HepG2 (cell line): ENCODE measurements at regions not wholly inside any gene's neighbourhood (a gene's known extent, or its start where the extent isn't known, plus 50 kb on each side); places are given as distances from the start of the nearest gene placed in this dataset.

Experiments
- EZH2 ChIP-seq: conservative IDR thresholded peaks from 2 replicates; pipeline ENCODE4 v1.6.1; 2012; ENCODE audit warnings: mild to moderate bottlenecking, low read depth, low read length, moderate library complexity
- FOXM1 ChIP-seq: sonication (generic); formaldehyde crosslinking; IDR thresholded peaks from 2 replicates; pipeline ENCODE4 v1.5.0; 2020; ENCODE audit warnings: missing genetic modification reagents
- PBX3 ChIP-seq: sonication (generic); formaldehyde crosslinking; IDR thresholded peaks from 2 replicates; pipeline ENCODE4 v1.8.1; 2023; ENCODE audit warnings: missing genetic modification reagents, inconsistent platforms, borderline replicate concordance
- PRDM4 ChIP-seq: sonication (generic); formaldehyde crosslinking; IDR thresholded peaks from 2 replicates; pipeline ENCODE4 v1.9.0; 2021; ENCODE audit warnings: missing genetic modification reagents, borderline replicate concordance
- REST ChIP-seq, 2 experiments: IDR thresholded peaks; 2 replicates each; pipeline ENCODE4 v1.6.1; 2011 to 2012; ENCODE audit warnings: low read length in 2 of 2, borderline replicate concordance in 1 of 2, low read depth in 1 of 2, mild to moderate bottlenecking in 1 of 2, moderate library complexity in 1 of 2
- ZBTB33 ChIP-seq: sonication (generic); formaldehyde crosslinking; IDR thresholded peaks from 2 replicates; pipeline ENCODE4 v1.4.0; 2020; ENCODE audit warnings: missing genetic modification reagents
- ZNF331 ChIP-seq: sonication (generic); formaldehyde crosslinking; IDR thresholded peaks from 2 replicates; pipeline ENCODE4 v1.4.0; 2020; ENCODE audit warnings: missing genetic modification reagents

- TF ChIP-seq PRDM4 (CRISPR knock-in tag): no peak
- TF ChIP-seq ZNF331 (CRISPR knock-in tag): no peak
- TF ChIP-seq ZBTB33 (CRISPR knock-in tag): no peak
- no peak for TF ChIP-seq PBX3 (CRISPR knock-in tag)
- no peak for TF ChIP-seq FOXM1 (CRISPR knock-in tag)
- TF ChIP-seq REST (IDR thresholded peaks at IDR 0.05; ENCODE audit: borderline replicate concordance in 1 of 2, low read depth in 1 of 2, low read length in 2 of 2): no peak
- no peak for TF ChIP-seq EZH2
Observed at GRCh38 chr5:39755986-39756385, 331.2 kb upstream of the DAB2 start.
